Daoy (cell line): ENCODE measurements at regions not wholly inside any gene's neighbourhood (a gene's known extent, or its start where the extent isn't known, plus 50 kb on each side); places are given as distances from the start of the nearest gene placed in this dataset.

Experiments used
- DNase-seq: peaks from one replicate; pipeline ENCODE4 v3.0.0-alpha.2; 2015; ENCODE audit warnings: low read depth

GRCh38 chr2:235141411-235142128, 189.8 kb downstream of the SH3BP4 start:
- no peak for DNase-seq

DNA sequence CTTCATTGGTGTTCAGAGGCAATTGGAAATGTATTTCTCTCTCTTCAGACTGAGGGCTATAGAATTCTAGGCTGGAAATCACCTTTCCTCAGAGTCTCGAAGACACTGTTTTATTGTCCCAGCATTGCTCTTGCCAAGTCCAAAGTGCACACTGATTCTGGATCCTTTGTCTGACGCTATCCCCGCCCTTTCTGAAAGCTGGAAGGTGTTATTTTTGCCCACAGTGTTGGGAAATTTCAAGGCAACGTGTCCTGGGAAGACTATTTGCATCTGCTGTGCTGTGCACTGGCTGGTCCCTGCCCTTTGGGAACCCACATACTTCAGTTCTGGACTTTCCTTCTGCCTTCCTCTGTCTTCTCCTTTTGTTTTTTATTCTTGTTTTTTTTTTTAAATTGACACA, 190.8 kb downstream of the SH3BP4 start:
- no peak for DNase-seq

DNA sequence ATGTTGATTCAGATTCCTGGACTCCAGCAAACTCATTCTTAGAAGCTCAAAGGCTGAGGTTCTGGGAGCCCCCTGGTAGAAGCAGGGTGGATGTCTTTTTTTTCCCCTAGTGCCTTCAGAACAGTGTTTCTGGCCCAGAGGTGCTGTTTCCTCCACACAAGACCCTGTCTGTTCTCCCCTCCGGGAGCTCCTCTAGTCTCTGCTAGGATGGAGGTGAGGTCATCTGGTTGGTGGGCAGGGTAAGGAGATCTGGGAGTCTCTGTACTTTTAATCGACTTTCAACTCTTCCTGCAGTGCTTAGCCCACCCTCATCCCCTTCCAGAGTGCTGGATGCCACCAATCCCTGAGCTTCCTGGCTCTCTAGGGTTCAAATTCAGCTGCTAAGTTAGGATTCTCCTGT, 192.0 kb downstream of the SH3BP4 start:
- DNase-seq, result no peak

- DNase-seq, result no peak
Observed at GRCh38 chr2:235144291-235144690, 192.5 kb downstream of the SH3BP4 start.

DNA sequence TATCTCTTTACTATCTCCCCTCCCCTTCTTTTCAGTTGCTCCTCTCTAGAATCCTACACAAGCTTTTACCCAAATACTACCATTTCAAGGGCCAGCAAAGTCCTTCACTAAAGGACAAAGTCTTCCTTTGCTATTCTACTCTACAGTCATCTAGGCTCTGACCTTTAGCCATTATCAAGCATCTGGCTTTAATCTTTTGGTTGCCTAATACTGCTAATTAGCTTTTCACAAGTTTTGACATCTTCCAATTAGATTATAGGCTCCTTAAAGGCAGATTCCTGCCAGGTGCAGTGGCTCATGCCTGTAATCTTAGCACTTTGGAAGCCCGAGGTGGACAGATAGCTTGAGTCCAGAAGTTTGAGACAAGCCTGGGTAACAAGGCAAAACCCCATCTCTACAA, 194.4 kb downstream of the SH3BP4 start:
- DNase-seq, result no peak

GRCh38 chr2:235146871-235147565, 195.2 kb downstream of the SH3BP4 start:
- no peak for DNase-seq

DNA sequence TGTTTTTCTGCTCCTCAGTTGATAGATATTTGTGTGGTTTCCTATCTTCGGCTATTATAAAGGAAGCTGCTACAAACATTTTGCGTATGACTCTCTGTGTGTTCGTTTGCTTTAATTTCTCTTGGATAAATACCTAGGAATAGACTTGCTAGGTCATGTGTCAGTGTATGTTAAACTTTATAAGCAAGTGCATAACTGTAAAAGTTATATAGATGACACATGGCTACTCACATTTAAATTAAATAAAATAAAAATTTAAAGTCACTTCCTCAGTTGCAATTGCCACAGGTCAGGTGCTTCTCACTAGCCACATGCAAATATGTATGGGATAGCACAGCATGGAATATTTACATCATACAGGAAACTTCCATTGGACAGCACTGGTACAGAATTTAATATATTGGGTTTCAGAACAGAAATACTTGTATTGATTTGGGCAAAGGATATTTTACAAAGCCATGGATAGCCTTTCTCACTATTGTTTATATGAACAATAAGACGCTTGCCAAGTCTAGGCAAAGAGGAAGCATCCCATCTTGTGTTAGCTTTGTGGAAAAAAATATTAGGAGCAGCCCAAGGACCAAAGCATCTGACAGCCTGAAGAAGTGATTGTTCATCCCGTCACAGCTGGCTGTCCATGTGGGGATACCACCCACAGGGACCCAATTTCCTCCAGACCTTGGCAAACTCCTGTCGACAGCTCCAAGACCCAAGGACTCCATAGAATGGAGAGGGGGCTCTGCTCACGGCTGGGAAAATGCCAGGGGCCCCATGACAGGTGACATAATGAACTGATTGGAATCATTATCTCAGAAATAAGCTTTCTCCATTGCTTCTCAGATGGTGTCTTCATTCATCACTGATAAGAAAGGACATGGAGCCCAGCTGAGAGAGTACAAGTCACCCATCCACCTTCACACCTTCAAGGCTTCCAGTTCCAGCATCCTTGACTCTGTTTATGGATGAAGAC, 196.7 kb downstream of the SH3BP4 start:
- no peak for DNase-seq

DNA sequence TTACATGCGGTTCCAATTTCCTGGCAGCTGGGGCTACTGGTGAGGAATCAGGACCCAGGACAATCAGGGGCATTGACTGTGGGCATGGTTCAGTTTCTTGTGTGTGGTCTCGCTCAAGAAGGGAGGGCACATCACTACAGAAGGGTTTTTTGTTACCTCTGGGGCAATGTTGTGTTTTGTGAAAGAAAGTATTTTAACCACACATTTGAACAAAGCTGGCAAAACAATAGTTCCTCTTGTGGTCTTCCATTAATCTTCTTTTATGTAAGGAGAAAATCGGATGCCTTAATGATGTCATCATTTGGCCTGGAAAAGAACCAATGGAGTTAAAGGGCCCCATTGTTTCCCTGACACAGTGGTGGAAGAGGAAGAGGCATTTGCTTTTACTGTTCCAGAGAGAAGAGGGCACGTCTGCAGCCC, 197.4 kb downstream of the SH3BP4 start:
- DNase-seq, result no peak

DNA sequence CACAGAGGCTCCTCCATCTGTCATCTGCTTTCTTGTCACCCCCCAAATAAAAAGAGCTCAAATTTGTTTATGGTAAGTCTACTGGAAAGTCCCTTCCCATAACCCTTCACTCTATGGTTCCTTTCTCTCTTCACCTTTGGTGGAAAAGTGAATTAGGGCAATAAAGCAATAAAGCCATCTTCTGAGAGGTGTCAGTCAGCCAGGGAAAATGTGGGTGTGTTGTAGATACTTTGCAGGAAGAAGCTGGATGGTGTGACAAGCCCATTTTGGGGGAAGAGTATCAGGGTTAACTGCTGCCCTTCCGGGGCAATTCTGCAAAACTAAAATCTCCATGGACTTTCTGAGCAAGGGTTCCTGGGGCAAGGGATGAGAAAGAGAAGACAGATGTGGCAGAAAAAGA, 197.9 kb downstream of the SH3BP4 start:
- DNase-seq, result no peak

DNA sequence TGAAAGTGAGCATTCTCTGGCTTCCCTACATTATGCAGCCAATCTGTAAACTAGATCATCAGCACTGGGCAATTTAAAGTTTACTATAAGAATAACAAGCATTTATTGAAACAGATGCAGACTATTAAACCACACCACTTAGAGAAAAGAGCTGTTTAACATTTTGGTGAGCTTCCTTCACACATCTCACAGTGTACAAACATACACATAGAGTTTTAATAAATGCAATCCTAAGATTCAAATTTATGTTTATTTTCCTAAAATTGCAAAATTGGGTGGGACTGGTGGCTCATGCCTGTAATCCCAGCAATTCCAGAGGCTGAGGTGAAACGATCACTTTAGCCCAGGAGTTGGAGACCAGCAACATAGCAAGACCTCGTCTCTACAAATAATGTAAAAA, 199.3 kb downstream of the SH3BP4 start:
- no peak for DNase-seq

DNA sequence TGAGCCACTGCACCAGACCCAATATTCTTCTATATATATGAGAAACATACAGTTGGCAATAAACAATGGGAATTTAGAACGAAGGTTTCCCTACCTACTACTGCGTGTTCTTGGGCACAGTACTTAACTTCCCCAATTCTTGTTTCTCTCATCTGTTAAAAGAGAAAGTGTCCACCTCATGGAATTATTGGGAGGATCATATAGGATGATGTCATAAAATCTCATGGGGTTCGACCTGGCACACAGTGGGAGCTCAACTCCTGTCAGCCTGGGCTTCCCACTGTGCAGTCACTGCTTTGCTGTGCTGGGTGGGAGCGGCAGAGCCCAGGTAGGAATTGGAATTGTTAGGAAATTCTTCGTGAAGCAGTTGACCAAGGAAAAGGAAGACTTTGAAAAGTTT, 203.3 kb downstream of the SH3BP4 start:
- DNase-seq, result no peak

DNA sequence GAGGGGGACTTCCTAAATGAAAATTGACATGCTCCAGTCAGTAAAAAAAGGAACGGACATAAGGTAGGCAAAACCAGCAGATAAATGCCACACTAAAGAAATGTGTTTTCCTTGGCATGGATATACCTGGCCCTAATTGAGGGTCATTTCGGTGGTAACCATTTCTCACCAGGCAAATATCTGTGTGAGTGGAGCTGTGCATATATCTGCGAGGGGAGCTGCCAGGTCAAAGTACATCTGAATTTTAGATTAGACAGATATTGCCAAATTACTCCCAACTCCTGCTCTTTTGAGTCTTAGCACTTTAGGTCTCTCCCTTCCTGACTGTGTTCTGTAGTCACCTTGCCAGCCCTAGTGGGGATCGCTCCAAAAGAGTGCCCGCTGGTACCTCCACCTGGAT, 204.2 kb downstream of the SH3BP4 start:
- DNase-seq, result no peak

DNA sequence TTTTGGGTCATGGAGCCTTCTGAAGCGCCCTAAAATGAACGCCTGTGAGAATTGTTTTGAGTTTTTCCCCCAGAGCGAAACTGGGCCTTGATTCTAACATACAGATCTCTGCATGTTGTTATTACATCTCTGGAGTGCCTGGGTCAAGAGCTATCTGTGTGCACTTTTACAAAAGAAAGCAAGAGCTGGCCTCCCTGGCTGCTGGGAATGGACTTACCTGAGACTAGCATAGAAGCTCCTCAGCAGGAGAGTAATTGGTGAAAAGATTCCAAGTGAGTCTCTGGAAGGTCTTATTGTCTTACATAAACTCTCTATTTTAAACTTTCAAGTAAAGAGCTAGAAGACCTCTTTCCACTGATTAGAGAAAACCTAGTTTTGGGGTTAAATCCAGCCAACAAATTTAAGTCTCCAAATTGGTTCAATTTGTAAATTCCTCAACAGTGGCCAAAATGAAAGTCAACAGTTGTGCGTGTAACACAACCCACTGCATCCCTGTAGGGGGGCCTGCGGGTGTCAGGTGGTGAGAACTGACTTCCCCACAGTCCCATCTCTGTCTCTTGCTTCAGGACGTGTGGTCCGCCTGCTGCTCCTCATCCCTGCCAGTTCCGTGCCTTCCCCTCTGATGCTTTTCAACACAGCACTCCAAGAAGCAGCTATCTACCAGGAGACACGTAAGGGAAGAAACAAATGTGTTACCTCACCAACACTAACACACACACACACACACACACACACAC, 206.1 kb downstream of the SH3BP4 start:
- DNase-seq, result no peak

GRCh38 chr2:235160281-235160810, 208.5 kb downstream of the SH3BP4 start:
- no peak for DNase-seq

DNA sequence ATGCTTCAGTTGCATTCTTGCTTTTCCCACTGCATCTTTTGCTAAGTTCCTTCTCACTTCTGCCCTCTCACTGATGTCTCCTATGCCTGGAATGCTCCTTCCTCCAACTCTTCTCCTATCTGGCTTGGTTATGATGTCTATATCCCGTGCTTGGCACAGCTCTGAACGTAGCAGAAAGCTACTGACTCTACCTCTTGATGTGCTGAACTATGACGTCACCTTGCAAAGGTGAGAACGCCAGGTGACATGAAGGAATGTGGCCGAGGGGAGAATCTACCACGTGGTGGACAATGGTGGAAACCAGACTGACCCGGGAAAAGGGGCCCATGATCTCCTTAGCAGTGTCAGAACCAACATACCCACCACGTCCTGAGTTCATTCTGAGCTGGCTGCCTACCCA, 209.7 kb downstream of the SH3BP4 start:
- DNase-seq, result no peak

DNA sequence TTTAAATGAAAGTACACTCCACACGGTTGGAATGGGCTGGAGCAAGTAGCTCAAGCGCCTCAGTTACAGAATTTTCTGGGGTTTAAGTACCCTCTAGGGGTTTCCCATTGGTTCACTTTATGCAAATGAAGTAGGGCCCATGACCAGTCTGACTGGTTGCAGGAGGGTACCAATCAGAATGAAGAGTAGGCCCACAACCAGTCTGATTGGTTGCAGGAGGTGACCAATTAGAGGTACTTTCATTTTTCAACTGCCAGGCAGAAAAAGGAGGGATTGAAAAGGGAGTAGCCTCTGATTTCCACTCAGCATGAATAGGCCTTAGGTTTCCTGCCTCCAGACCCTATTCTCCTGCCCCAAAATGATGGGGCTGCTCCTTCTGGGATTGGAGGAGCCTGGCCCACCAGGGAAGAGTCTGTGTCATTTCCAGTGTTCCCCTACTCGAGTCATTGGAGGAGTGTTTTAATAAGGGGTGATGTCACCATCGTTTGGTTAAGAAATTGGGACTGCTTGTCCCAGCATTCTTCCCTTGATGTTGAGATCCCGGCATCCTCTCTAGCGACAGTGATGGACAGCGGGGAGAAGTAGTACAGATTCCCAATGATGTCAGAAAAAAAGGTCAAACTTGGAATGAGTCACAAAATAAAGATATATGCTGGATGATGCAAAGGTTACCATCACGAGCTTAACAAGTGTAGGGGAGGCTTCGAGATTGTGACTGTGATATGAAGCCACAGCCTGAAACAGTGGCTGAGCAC, 210.4 kb downstream of the SH3BP4 start:
- DNase-seq, result no peak

DNA sequence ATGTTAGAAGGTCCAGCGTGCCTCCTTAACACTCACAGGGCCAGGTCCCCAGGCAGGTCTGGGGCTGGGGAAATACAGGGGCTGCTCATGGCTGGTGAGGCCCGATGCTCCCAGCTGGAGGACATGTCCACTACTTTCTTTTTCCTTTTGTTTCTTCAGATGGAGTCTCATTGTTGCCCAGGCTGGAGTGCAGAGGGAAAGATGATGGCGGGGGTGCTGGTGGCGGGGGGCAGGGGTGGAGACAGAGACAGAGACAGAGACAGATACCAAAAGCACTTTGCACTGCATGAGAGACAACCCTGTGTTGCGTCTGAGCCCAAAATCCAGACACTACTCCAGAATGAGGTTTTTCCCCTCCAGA, 211.0 kb downstream of the SH3BP4 start:
- DNase-seq, result no peak

GRCh38 chr2:235165136-235165535, 213.3 kb downstream of the SH3BP4 start:
- no peak for DNase-seq

- no peak for DNase-seq
Observed at GRCh38 chr2:235165631-235166030, 213.8 kb downstream of the SH3BP4 start.

- DNase-seq, result no peak
Observed at GRCh38 chr2:235168174-235168979, 216.6 kb downstream of the SH3BP4 start.
